ENCODE measurements at regions not wholly inside any gene's neighbourhood (a gene's known extent, or its start where the extent isn't known, plus 50 kb on each side); places are given as distances from the start of the nearest gene placed in this dataset.

GRCh38 chr10:3464760-3465405 lies 292.3 kb upstream of the PITRM1 start:
- Histone ChIP-seq H3K9me3 (replicated peaks in 1 of 11) (peaks cover 0 to 10% (median 1%) of the 10 kb centered on the region in 11 experiments; a peak in 8 of 22 replicates), H3K4me3 (no peak overlapping the region), H3K4me1 (peaks cover 43 to 54% (median 46%) of the 10 kb centered on the region in 10 experiments), H4K20me1 (no peaks in the 10 kb centered on the region), H3K9ac (peak overlapping the region in 4 of 11 experiments; percentile 2 to 52 (median 32); a peak in 7 of 22 replicates), H3K36me3 (no peaks in the 10 kb centered on the region), H3K4me2 (peak overlapping the region; percentile 18 to 87 (median 46); a peak in 21 of 22 replicates), H3K27me3 (no peaks in the 10 kb centered on the region), H3K27ac (peak overlapping the region; percentile 25 to 71 (median 57); a peak in 19 of 22 replicates)
- no peak for TF ChIP-seq Cebpa-rat (IDR thresholded peaks at IDR 0.05)

GRCh38 chr10:3460420-3461128 lies 288.0 kb upstream of the PITRM1 start:
- peaks cover 27 to 49% (median 34%) of the 10 kb centered on the region in 11 experiments for H3K9me3 ChIP-seq (replicated peaks in 1 of 11)
- H3K4me3 ChIP-seq: no peak overlapping the region
- H3K4me1 ChIP-seq: peaks cover 20 to 24% (median 22%) of the 10 kb centered on the region in 10 experiments
- no peak overlapping the region for H3K4me2 ChIP-seq
- H3K27ac ChIP-seq: no peak overlapping the region
- H3K36me3 ChIP-seq: no peaks in the 10 kb centered on the region
- no peak for TF ChIP-seq Cebpa-rat (IDR thresholded peaks at IDR 0.05)
- H3K9ac ChIP-seq: no peak overlapping the region
- H3K27me3 ChIP-seq: no peaks in the 10 kb centered on the region
- no peaks in the 10 kb centered on the region for H4K20me1 ChIP-seq

- H3K4me3 ChIP-seq: no peak overlapping the region
- no peaks in the 10 kb centered on the region for H4K20me1 ChIP-seq
- no peaks in the 10 kb centered on the region for H3K36me3 ChIP-seq
- peak overlapping the region in 5 of 11 experiments; percentile 3 to 48 (median 28); a peak in 6 of 22 replicates for H3K9ac ChIP-seq
- peaks cover 22 to 44% (median 24%) of the 10 kb centered on the region in 10 experiments for H3K4me1 ChIP-seq
- no peaks in the 10 kb centered on the region for H3K27me3 ChIP-seq
- TF ChIP-seq Cebpa-rat (IDR thresholded peaks at IDR 0.05): peak in 1 of 11 experiments; percentile 33; a peak in 1 of 22 replicates
- H3K27ac ChIP-seq: peak overlapping the region in 10 of 11 experiments; percentile 21 to 73 (median 42); a peak in 17 of 22 replicates
- peak overlapping the region; percentile 69 to 86 (median 75) for H3K4me2 ChIP-seq
- peaks cover 27 to 41% (median 32%) of the 10 kb centered on the region in 11 experiments for H3K9me3 ChIP-seq (replicated peaks in 1 of 11)
These were observed 283.1 kb upstream of the PITRM1 start for GRCh38 chr10:3455385-3456334.

DNA sequence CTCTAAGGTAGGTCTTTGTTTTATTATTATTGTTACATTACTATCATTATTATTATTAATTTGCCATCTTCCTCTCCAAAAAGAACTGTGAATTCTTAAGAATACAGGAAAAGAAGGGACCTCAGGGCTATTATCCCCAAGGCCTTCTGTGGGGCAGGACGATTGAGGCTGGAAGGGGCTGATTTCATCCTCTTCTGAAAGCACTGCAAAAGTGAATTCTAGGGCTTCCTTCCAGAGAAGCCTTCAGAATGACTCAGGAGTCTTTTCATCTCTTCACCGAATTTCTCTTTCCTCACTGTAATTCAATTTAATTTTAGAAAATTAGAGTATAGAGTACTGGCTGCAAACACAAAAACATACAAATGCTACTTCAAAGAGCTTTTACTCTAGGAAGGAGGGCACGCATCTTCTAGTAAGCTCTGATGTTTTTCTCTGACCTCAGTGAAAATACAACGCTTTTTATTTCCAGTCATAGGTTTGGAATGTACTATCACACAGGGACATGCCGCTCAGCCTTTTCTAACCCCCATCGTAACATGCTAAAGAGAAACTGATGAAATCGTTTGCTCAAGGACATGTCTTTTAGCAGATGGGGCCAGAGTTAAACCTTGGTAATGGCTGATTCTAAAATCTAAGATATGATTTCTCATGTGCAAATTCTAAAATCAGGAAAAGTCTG lies 280.2 kb upstream of the PITRM1 start:
- no peaks in the 10 kb centered on the region for H4K20me1 ChIP-seq
- no peak overlapping the region for H3K4me3 ChIP-seq
- H3K27me3 ChIP-seq: no peaks in the 10 kb centered on the region
- peak overlapping the region in 3 of 11 experiments; percentile 17 to 35 (median 33); a peak in 3 of 22 replicates for H3K4me2 ChIP-seq
- H3K9ac ChIP-seq: no peak overlapping the region
- H3K9me3 ChIP-seq (replicated peaks in 1 of 11): peaks cover 12 to 19% (median 15%) of the 10 kb centered on the region in 11 experiments
- no peak for TF ChIP-seq Cebpa-rat (IDR thresholded peaks at IDR 0.05)
- no peaks in the 10 kb centered on the region for H3K36me3 ChIP-seq
- H3K27ac ChIP-seq: no peak overlapping the region
- H3K4me1 ChIP-seq: peaks cover 22 to 44% (median 24%) of the 10 kb centered on the region in 10 experiments

DNA sequence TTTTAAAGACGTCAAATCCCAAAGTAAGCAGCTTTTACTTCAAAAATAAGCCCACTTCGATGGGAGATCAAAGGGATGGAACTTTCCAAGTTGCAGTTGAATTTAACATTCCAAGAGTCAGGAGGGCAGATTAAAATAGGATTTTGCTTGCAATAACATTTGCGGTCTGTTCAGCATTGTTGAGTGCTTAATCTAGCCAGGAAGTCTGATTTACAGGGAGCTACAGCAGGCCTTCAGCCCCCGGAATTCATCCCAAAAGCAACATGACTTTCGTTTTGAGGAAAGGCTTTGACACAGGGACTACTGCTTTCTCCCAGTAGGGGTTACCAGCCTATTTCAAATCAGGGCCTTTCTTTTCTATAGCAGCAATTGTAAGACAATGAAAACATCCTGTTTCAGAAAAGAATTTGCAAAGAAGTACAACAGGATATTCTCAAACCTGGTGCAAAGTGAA lies 279.6 kb upstream of the PITRM1 start:
- H3K9ac ChIP-seq: no peak overlapping the region
- H3K27ac ChIP-seq: no peak overlapping the region
- no peak for TF ChIP-seq Cebpa-rat (IDR thresholded peaks at IDR 0.05)
- H4K20me1 ChIP-seq: no peaks in the 10 kb centered on the region
- peak overlapping the region in 1 of 11 experiments; percentile 33; a peak in 1 of 22 replicates for H3K4me2 ChIP-seq
- H3K4me1 ChIP-seq: peaks cover 22 to 44% (median 24%) of the 10 kb centered on the region in 10 experiments
- no peaks in the 10 kb centered on the region for H3K36me3 ChIP-seq
- H3K4me3 ChIP-seq: no peak overlapping the region
- peaks cover 6 to 13% (median 9%) of the 10 kb centered on the region in 11 experiments for H3K9me3 ChIP-seq (replicated peaks in 1 of 11)
- H3K27me3 ChIP-seq: no peaks in the 10 kb centered on the region

- no peak overlapping the region for H3K9ac ChIP-seq
- peaks cover 21 to 44% (median 22%) of the 10 kb centered on the region in 10 experiments for H3K4me1 ChIP-seq
- H4K20me1 ChIP-seq: no peaks in the 10 kb centered on the region
- H3K4me3 ChIP-seq: no peak overlapping the region
- no peak for TF ChIP-seq Cebpa-rat (IDR thresholded peaks at IDR 0.05)
- H3K27me3 ChIP-seq: no peaks in the 10 kb centered on the region
- no peak overlapping the region for H3K27ac ChIP-seq
- H3K4me2 ChIP-seq: no peak overlapping the region
- peaks cover under 1 to 8% (median 4%) of the 10 kb centered on the region in 11 experiments; a peak in 18 of 22 replicates for H3K9me3 ChIP-seq (replicated peaks in 1 of 11)
- H3K36me3 ChIP-seq: no peaks in the 10 kb centered on the region
These were observed 279.1 kb upstream of the PITRM1 start for GRCh38 chr10:3451516-3452172.

DNA sequence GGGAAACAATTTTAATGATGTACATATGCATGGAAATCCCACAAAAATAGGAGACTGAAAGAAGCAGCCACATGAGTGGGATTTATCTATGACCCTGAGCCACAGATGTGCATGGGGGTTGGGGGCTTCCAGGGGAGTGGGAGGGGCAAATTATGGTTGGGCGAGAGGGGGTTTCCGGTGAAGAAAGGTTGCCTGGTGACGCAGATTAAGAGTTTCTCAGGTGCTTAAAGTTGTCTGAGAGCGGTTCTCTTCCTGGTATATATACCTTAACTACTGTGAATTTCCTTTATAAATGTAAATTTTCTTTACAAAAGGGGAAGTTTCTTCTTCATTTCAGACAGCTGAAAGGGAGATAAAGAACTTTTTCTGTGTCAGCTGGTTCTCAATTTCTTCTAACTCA lies 273.6 kb upstream of the PITRM1 start:
- Histone ChIP-seq H3K4me3 (no peak overlapping the region), H3K36me3 (no peaks in the 10 kb centered on the region), H3K4me1 (peaks cover 0 to 7% (median 0%) of the 10 kb centered on the region in 10 experiments; a peak in 2 of 20 replicates), H3K9me3 (replicated peaks in 1 of 11) (peaks cover 0 to 15% (median 7%) of the 10 kb centered on the region in 11 experiments; a peak in 13 of 22 replicates), H3K27me3 (no peaks in the 10 kb centered on the region), H3K9ac (no peak overlapping the region), H4K20me1 (no peaks in the 10 kb centered on the region), H3K4me2 (peak overlapping the region in 1 of 11 experiments; percentile 8; a peak in 1 of 22 replicates), H3K27ac (no peak overlapping the region)
- TF ChIP-seq Cebpa-rat (IDR thresholded peaks at IDR 0.05): no peak
